Activated CD8-positive, alpha-beta memory T cell treated with anti-CD3 and anti-CD28 coated beads for 36 hours (primary cell): ENCODE measurements at regions not wholly inside any gene's neighbourhood (a gene's known extent, or its start where the extent isn't known, plus 50 kb on each side); places are given as distances from the start of the nearest gene placed in this dataset.
"Not testable (repeated sequence)": the region's sequence is repeated elsewhere in the genome, so short reads cannot be mapped to it uniquely, and the experiment has no call there.

Experiments used
- CTCF ChIA-PET: fragments of 350-600 bp; sonication (Branson Sonifier 250); formaldehyde crosslinking; loops from one replicate; lab custom pipeline; 2021; ENCODE audit warnings: antibody characterized with exemption; lab: Charles Lee
- POLR2A ChIA-PET: fragments of 350-600 bp; sonication (Branson Sonifier 250); formaldehyde crosslinking; loops from one replicate; lab custom pipeline; 2021; ENCODE audit warnings: antibody characterized with exemption; lab: Charles Lee

GRCh38 chr3:13187593-13187992 is 114.4 kb upstream of the IQSEC1 start:
- ChIA-PET CTCF (no interaction called here), POLR2A (no interaction called here)

GRCh38 chr3:13186435-13186815 is 113.2 kb upstream of the IQSEC1 start:
- ChIA-PET CTCF (no interaction called here), POLR2A (no interaction called here)

GRCh38 chr3:13185737-13186434 is 112.7 kb upstream of the IQSEC1 start:
- ChIA-PET POLR2A (no interaction called here), CTCF (no interaction called here)

- CTCF ChIA-PET: interaction anchor here (1.0 kb wide), 1 partner anchor 11 kb away, joined by 3 read pairs; no protein-coding TSS in a partner anchor
- POLR2A ChIA-PET: not testable (repeated sequence)
These were observed 106.5 kb upstream of the IQSEC1 start for GRCh38 chr3:13179582-13180210.

GRCh38 chr3:13179181-13179580 is 106.0 kb upstream of the IQSEC1 start:
- ChIA-PET CTCF (interaction anchor here (1.0 kb wide), 1 partner anchor 12 kb away, joined by 3 read pairs; no protein-coding TSS in a partner anchor), POLR2A (no interaction called here)

GRCh38 chr3:13178107-13178506 is 104.9 kb upstream of the IQSEC1 start:
- POLR2A ChIA-PET: no interaction called here
- CTCF ChIA-PET: interaction anchor here (0.7 kb wide), 1 partner anchor 236 kb away, joined by 3 read pairs; no protein-coding TSS in a partner anchor

GRCh38 chr3:13177641-13178040 is 104.4 kb upstream of the IQSEC1 start:
- POLR2A ChIA-PET: no interaction called here

GRCh38 chr3:13177236-13177635 is 104.0 kb upstream of the IQSEC1 start:
- POLR2A ChIA-PET: no interaction called here
- CTCF ChIA-PET: no interaction called here

More at GRCh38 chr3:13177641-13178040, 104.4 kb upstream of the IQSEC1 start:
- CTCF ChIA-PET: interaction anchor here (0.7 kb wide), 1 partner anchor 237 kb away, joined by 3 read pairs; no protein-coding TSS in a partner anchor

GRCh38 chr3:13176445-13176844 is 103.2 kb upstream of the IQSEC1 start:
- POLR2A ChIA-PET: no interaction called here

GRCh38 chr3:13174803-13175135 is 101.5 kb upstream of the IQSEC1 start:
- ChIA-PET CTCF (no interaction called here), POLR2A (no interaction called here)

More at GRCh38 chr3:13176445-13176844, 103.2 kb upstream of the IQSEC1 start:
- CTCF ChIA-PET: no interaction called here

- ChIA-PET POLR2A (no interaction called here), CTCF (no interaction called here)
These were observed 101.0 kb upstream of the IQSEC1 start for GRCh38 chr3:13174011-13174802.

- ChIA-PET CTCF (no interaction called here), POLR2A (no interaction called here)
These were observed 100.0 kb upstream of the IQSEC1 start for GRCh38 chr3:13173186-13173585.

- CTCF ChIA-PET: no interaction called here
- POLR2A ChIA-PET: no interaction called here
These were observed 99.4 kb upstream of the IQSEC1 start for GRCh38 chr3:13172644-13173013.

GRCh38 chr3:13171704-13172643 is 98.7 kb upstream of the IQSEC1 start:
- ChIA-PET POLR2A (no interaction called here), CTCF (no interaction called here)

- CTCF ChIA-PET: no interaction called here
- POLR2A ChIA-PET: no interaction called here
These were observed 97.1 kb upstream of the IQSEC1 start for GRCh38 chr3:13170317-13170716.

GRCh38 chr3:13168391-13168790 is 95.2 kb upstream of the IQSEC1 start:
- POLR2A ChIA-PET: no interaction called here
- CTCF ChIA-PET: no interaction called here

- CTCF ChIA-PET: no interaction called here
- POLR2A ChIA-PET: interaction anchor here (0.5 kb wide), 1 partner anchor 258 kb away, joined by 3 read pairs; no protein-coding TSS in a partner anchor
These were observed 94.6 kb upstream of the IQSEC1 start for GRCh38 chr3:13167829-13168228.

- CTCF ChIA-PET: no interaction called here
- POLR2A ChIA-PET: interaction anchor here (0.5 kb wide), 1 partner anchor 259 kb away, joined by 3 read pairs; no protein-coding TSS in a partner anchor
These were observed 94.0 kb upstream of the IQSEC1 start for GRCh38 chr3:13167064-13167743.
